Mammary epithelial cell (primary cell): ENCODE measurements at regions not wholly inside any gene's neighbourhood (a gene's known extent, or its start where the extent isn't known, plus 50 kb on each side); places are given as distances from the start of the nearest gene placed in this dataset.

ENCODE experiments used
- EZH2 ChIP-seq: IDR thresholded peaks from 2 replicates; pipeline ENCODE4 v1.6.1; 2012; ENCODE audit warnings: low read length, inconsistent platforms, borderline replicate concordance
- TF ChIP-seq, protein P1 (sequence below), 2 donors: IDR thresholded peaks in 1 of 2; conservative IDR thresholded peaks in 1 of 2; 2 replicates each; pipeline ENCODE4 v1.5.1; 2011 to 2012; ENCODE audit warnings: inconsistent platforms in 2 of 2, low read length in 2 of 2, mild to moderate bottlenecking in 2 of 2, control low read depth in 1 of 2, low read depth in 1 of 2; ENCODE audit not compliant: insufficient read depth in 1 of 2; ENCODE audit errors: extremely low read depth in 1 of 2

GRCh38 chr7:54653905-54654304 is 105.1 kb downstream of the SEC61G start:
- TF ChIP-seq, protein P1, sequence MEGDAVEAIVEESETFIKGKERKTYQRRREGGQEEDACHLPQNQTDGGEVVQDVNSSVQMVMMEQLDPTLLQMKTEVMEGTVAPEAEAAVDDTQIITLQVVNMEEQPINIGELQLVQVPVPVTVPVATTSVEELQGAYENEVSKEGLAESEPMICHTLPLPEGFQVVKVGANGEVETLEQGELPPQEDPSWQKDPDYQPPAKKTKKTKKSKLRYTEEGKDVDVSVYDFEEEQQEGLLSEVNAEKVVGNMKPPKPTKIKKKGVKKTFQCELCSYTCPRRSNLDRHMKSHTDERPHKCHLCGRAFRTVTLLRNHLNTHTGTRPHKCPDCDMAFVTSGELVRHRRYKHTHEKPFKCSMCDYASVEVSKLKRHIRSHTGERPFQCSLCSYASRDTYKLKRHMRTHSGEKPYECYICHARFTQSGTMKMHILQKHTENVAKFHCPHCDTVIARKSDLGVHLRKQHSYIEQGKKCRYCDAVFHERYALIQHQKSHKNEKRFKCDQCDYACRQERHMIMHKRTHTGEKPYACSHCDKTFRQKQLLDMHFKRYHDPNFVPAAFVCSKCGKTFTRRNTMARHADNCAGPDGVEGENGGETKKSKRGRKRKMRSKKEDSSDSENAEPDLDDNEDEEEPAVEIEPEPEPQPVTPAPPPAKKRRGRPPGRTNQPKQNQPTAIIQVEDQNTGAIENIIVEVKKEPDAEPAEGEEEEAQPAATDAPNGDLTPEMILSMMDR (conservative IDR thresholded peaks at IDR 0.05 in 1 of 2, IDR thresholded peaks at IDR 0.05 in 1 of 2; ENCODE audit: extremely low read depth in 1 of 2, insufficient read depth in 1 of 2, low read depth in 1 of 2, low read length in 2 of 2) = no peak
- TF ChIP-seq EZH2 = no peak
